Right atrium auricular region (tissue), 2 donors: ENCODE measurements at regions not wholly inside any gene's neighbourhood (a gene's known extent, or its start where the extent isn't known, plus 50 kb on each side); places are given as distances from the start of the nearest gene placed in this dataset.

Source experiments
- DNase-seq: peaks from one replicate; pipeline ENCODE4 v3.0.0-alpha.2; 2019; ENCODE audit warnings: low spot score
- H3K27ac ChIP-seq, 2 donors: fragments of 200-600 bp; sonication (generic); 1 replicate in 1 of 2; 2 replicates in 1 of 2; pipeline ENCODE4 v1.5.1; 2016 to 2019
- H3K27me3 ChIP-seq, 2 donors: fragments of 200-600 bp; sonication (generic); one replicate each; pipeline versions ENCODE4 v1.5.1 to v1.6.0; 2017 to 2019
- H3K36me3 ChIP-seq: fragments of 200-600 bp; sonication (generic); one replicate; pipeline ENCODE4 v1.5.1; 2016
- H3K4me1 ChIP-seq, 2 donors: fragments of 200-600 bp; sonication (generic); one replicate each; pipeline versions ENCODE4 v1.5.1 to v1.6.0; 2017 to 2019
- H3K4me3 ChIP-seq, 2 donors: fragments of 200-600 bp; sonication (generic); 1 replicate in 1 of 2; 2 replicates in 1 of 2; pipeline ENCODE4 v1.5.1; 2017 to 2019; ENCODE audit warnings: mild to moderate bottlenecking in 1 of 2, moderate library complexity in 1 of 2
- H3K9me3 ChIP-seq, 2 donors: fragments of 200-600 bp; sonication (generic); one replicate each; pipeline ENCODE4 v1.5.1; 2019
- TF ChIP-seq, protein P1 (sequence below), 2 donors: fragments of 200-600 bp; sonication (generic); IDR thresholded peaks; one replicate each; pipeline ENCODE4 v1.5.1; 2019; ENCODE audit warnings: antibody characterized with exemption in 2 of 2

DNA sequence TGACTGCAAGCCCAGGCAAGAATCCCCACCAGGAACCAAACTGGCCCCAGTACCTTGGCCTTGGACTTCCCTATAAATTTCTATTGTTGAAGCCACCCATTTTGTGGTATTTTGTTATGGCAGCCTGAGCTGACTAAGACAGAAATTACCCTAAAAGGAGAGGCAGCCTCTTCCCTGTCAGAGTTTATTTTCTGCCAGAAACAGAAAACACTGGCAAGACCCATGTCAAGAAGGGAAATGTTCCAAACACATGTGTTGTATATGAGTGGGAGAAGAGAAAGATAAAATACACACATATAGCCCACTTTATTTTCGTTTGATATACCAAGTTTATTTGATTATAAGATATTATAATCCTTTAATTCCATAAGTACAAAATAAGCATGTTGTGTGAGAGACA, 225.1 kb upstream of the FSHR start:
- Histone ChIP-seq H3K36me3 (no peaks in the 10 kb centered on the region), H3K9me3 (no peaks in the 10 kb centered on the region), H3K27ac (no peak overlapping the region), H3K4me3 (no peak overlapping the region), H3K4me1 (no peaks in the 10 kb centered on the region), H3K27me3 (no peaks in the 10 kb centered on the region)
- TF ChIP-seq, protein P1, sequence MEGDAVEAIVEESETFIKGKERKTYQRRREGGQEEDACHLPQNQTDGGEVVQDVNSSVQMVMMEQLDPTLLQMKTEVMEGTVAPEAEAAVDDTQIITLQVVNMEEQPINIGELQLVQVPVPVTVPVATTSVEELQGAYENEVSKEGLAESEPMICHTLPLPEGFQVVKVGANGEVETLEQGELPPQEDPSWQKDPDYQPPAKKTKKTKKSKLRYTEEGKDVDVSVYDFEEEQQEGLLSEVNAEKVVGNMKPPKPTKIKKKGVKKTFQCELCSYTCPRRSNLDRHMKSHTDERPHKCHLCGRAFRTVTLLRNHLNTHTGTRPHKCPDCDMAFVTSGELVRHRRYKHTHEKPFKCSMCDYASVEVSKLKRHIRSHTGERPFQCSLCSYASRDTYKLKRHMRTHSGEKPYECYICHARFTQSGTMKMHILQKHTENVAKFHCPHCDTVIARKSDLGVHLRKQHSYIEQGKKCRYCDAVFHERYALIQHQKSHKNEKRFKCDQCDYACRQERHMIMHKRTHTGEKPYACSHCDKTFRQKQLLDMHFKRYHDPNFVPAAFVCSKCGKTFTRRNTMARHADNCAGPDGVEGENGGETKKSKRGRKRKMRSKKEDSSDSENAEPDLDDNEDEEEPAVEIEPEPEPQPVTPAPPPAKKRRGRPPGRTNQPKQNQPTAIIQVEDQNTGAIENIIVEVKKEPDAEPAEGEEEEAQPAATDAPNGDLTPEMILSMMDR (IDR thresholded peaks at IDR 0.05): no peak
- no peak for DNase-seq

DNA sequence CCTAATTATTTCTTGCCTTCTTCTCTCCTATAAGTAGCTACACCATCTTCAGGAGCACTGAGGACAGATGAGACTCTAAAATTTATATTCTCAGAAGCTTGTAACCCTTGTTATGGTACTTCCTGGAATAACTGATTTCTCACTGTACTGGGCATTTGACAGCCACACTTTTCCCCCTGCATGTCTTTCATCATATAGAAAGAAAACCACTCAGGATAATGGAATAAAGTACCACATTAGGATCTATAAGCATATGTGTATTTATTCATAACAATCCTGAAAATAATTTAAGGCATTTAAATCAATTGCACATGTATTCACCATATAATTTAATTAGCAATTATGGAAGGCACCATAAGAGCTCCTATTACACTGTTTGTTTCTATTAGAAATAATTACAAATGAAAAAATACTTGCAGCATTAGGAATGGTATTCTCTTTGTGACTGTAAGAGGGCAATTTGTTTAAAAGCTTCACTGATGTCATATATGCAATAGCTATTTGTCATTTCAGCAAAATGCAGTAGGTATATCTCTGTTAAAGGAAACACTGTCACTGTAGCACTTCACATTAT, 216.9 kb upstream of the FSHR start:
- Histone ChIP-seq H3K27ac (no peak overlapping the region), H3K27me3 (no peaks in the 10 kb centered on the region), H3K9me3 (no peaks in the 10 kb centered on the region), H3K4me3 (no peak overlapping the region), H3K36me3 (no peaks in the 10 kb centered on the region), H3K4me1 (no peaks in the 10 kb centered on the region)
- TF ChIP-seq, protein P1 (IDR thresholded peaks at IDR 0.05): no peak
- no peak for DNase-seq

DNA sequence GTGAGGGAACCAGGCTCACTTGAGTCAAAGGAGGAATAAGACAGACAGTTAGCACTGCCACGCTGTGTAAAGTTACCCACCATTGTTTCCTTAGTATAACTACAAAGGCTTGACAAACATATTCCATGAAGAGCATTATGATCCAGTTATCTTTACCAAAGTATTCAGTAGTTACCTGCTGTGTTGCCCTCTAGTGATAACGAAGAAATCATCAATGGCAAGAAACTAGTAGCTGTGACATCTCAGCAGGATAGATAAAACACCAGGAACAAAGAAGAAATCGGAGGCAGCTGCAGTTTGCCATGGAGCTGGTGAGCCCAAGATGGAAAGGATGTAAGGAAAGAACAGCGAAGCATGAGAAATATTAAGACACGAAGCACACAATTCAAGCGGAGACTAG, 215.3 kb upstream of the FSHR start:
- Histone ChIP-seq H3K9me3 (no peaks in the 10 kb centered on the region), H3K4me3 (no peak overlapping the region), H3K27ac (no peak overlapping the region), H3K27me3 (no peaks in the 10 kb centered on the region), H3K36me3 (no peaks in the 10 kb centered on the region), H3K4me1 (no peaks in the 10 kb centered on the region)
- no peak for DNase-seq
- TF ChIP-seq, protein P1 (IDR thresholded peaks at IDR 0.05): no peak

DNA sequence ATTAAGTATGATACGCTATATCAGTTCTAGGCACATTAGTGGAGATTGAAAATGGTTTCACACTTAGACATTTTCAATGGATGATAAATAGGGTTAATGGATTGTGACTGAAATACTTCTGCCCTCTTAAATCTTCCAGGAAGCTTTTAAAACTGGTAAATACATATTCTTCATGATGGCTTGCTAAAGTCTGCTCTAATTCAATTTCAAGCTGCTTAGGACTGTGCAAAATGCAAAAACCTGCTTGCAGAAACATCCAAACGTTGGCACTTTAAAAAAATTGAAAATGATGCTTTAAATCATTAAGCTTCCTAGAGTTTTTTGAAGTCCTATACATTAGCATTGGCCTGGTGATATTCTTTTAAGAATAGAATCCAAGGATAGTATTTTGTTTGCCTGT, 214.8 kb upstream of the FSHR start:
- no peaks in the 10 kb centered on the region for H3K4me1 ChIP-seq
- H3K36me3 ChIP-seq: no peaks in the 10 kb centered on the region
- TF ChIP-seq, protein P1 (IDR thresholded peaks at IDR 0.05): no peak
- no peak for DNase-seq
- H3K27me3 ChIP-seq: no peaks in the 10 kb centered on the region
- no peak overlapping the region for H3K27ac ChIP-seq
- no peak overlapping the region for H3K4me3 ChIP-seq
- no peaks in the 10 kb centered on the region for H3K9me3 ChIP-seq

DNA sequence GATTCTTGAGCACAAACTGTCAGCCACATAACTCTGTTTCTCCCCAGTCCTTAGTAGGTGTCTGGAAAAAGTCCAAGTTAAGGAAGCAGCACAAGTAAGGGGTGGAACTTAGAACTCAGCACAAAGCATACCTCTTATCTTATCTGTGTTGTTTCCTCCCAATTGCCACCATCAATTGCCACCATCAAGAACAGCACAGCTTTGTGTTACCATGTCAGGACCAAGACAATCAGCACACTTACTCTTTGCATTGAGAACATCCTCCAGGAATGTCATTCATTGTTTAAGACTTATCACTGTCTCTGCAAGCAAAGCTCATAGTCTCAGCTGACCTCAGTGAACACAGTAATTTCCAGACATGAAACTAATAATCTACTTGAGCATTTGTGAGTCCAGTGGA, 212.7 kb upstream of the FSHR start:
- TF ChIP-seq, protein P1 (IDR thresholded peaks at IDR 0.05): no peak
- H3K27ac ChIP-seq: no peak overlapping the region

DNA sequence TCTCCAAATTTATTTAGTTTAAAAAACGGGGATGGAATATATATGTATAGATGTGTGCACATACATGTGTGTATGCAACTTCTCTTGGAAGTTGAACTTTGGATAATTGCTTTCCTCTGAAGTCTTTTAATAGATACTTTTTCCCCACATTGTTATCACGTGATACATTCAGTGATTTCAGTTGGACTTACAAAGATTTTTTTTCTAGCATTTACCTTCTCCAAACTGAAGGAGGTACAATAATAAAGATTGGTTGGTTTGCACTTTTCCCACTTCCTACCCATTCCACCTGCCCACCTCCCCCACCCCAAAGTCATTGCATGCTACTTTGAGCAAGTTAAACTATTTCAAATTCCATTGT, 206.1 kb upstream of the FSHR start:
- H3K4me3 ChIP-seq: no peak overlapping the region
- H3K4me1 ChIP-seq: no peaks in the 10 kb centered on the region
- H3K27me3 ChIP-seq: no peaks in the 10 kb centered on the region
- TF ChIP-seq, protein P1 (IDR thresholded peaks at IDR 0.05): no peak
- H3K9me3 ChIP-seq: peaks cover 0 to 4% of the 10 kb centered on the region in 2 donors
- no peaks in the 10 kb centered on the region for H3K36me3 ChIP-seq
- H3K27ac ChIP-seq: no peak overlapping the region
- DNase-seq: no peak

More for the DNA sequence above, 212.7 kb upstream of the FSHR start:
- no peak for DNase-seq
- no peaks in the 10 kb centered on the region for H3K27me3 ChIP-seq
- peaks cover 0 to 4% of the 10 kb centered on the region in 2 donors for H3K9me3 ChIP-seq
- no peak overlapping the region for H3K4me3 ChIP-seq
- H3K36me3 ChIP-seq: no peaks in the 10 kb centered on the region
- H3K4me1 ChIP-seq: no peaks in the 10 kb centered on the region
